Mesenchymal stem cell (in vitro differentiated cells and primary cell): ENCODE measurements at regions not wholly inside any gene's neighbourhood (a gene's known extent, or its start where the extent isn't known, plus 50 kb on each side); places are given as distances from the start of the nearest gene placed in this dataset.

Experiments used
- DNase-seq: peaks from one replicate; pipeline ENCODE4 v3.0.0-alpha.2; 2013
- H2AFZ ChIP-seq: one replicate; pipeline ENCODE4 v1.6.1; 2013; ENCODE audit warnings: low read depth, mild to moderate bottlenecking, control low read depth, inconsistent platforms, low read length, moderate library complexity
- H2AK5ac ChIP-seq: 2 replicates; pipeline ENCODE4 v1.6.1; 2013; ENCODE audit warnings: low read length, moderate library complexity, mild to moderate bottlenecking, inconsistent platforms; ENCODE audit not compliant: severe bottlenecking
- H2BK120ac ChIP-seq: one replicate; pipeline ENCODE4 v1.6.1; 2013; ENCODE audit warnings: low read depth, mild to moderate bottlenecking, inconsistent platforms, low read length, moderate library complexity
- H2BK12ac ChIP-seq, 2 experiments: one replicate each; pipeline ENCODE4 v1.6.1; 2013; ENCODE audit warnings: inconsistent platforms in 2 of 2, low read length in 2 of 2, mild to moderate bottlenecking in 2 of 2, moderate library complexity in 2 of 2, control low read depth in 1 of 2
- H2BK15ac ChIP-seq: one replicate; pipeline ENCODE4 v1.6.1; 2013; ENCODE audit warnings: mild to moderate bottlenecking, low read depth, inconsistent platforms; ENCODE audit not compliant: poor library complexity, severe bottlenecking
- H2BK5ac ChIP-seq: 2 replicates; pipeline ENCODE4 v1.6.1; 2013; ENCODE audit warnings: low read depth, mild to moderate bottlenecking, low read length, control low read depth, inconsistent platforms; ENCODE audit not compliant: poor library complexity, severe bottlenecking
- H3K14ac ChIP-seq, 2 experiments: one replicate each; pipeline ENCODE4 v1.6.1; 2013; ENCODE audit warnings: inconsistent platforms in 2 of 2, low read length in 2 of 2, control low read depth in 1 of 2, mild to moderate bottlenecking in 1 of 2, moderate library complexity in 1 of 2
- H3K18ac ChIP-seq, 2 experiments: one replicate each; pipeline ENCODE4 v1.6.1; 2013; ENCODE audit warnings: inconsistent platforms in 2 of 2, low read length in 2 of 2, control low read depth in 1 of 2, low read depth in 1 of 2, mild to moderate bottlenecking in 1 of 2
- H3K23ac ChIP-seq, 2 experiments: one replicate each; pipeline ENCODE4 v1.6.1; 2013; ENCODE audit warnings: inconsistent platforms in 2 of 2, low read length in 2 of 2, mild to moderate bottlenecking in 2 of 2, moderate library complexity in 2 of 2, control low read depth in 1 of 2
- H3K27ac ChIP-seq: 2 replicates; pipeline ENCODE4 v1.5.1; 2013; ENCODE audit warnings: mild to moderate bottlenecking, moderate library complexity, low read length, control low read depth, inconsistent platforms; ENCODE audit not compliant: poor library complexity, severe bottlenecking
- H3K27me3 ChIP-seq, 2 experiments: 2 replicates each; pipeline versions ENCODE4 v1.6.1 to v1.7.0; 2013; ENCODE audit warnings: low read length in 2 of 2, mild to moderate bottlenecking in 2 of 2, moderate library complexity in 2 of 2, control low read depth in 1 of 2, inconsistent platforms in 1 of 2; ENCODE audit not compliant: control insufficient read depth in 1 of 2, insufficient read depth in 1 of 2
- H3K36me3 ChIP-seq, 2 experiments: 2 replicates each; pipeline versions ENCODE4 v1.6.1 to v1.7.0; 2013; ENCODE audit warnings: low read length in 2 of 2, control low read depth in 1 of 2, inconsistent platforms in 1 of 2, low read depth in 1 of 2, mild to moderate bottlenecking in 1 of 2; ENCODE audit not compliant: insufficient read depth in 2 of 2, control insufficient read depth in 1 of 2
- H3K4ac ChIP-seq, 2 experiments: one replicate each; pipeline ENCODE4 v1.6.1; 2013; ENCODE audit warnings: inconsistent platforms in 2 of 2, low read length in 2 of 2, mild to moderate bottlenecking in 2 of 2, moderate library complexity in 2 of 2, control low read depth in 1 of 2, low read depth in 1 of 2
- H3K4me1 ChIP-seq: 2 replicates; pipeline ENCODE4 v1.6.1; 2013; ENCODE audit warnings: low read depth, low read length, control low read depth; ENCODE audit not compliant: control insufficient read depth, insufficient read depth
- H3K4me2 ChIP-seq: 2 replicates; pipeline ENCODE4 v1.6.1; 2013; ENCODE audit warnings: low read length, mild to moderate bottlenecking, inconsistent platforms; ENCODE audit not compliant: poor library complexity, severe bottlenecking
- H3K4me3 ChIP-seq, 2 experiments: 2 replicates each; pipeline versions ENCODE4 v1.5.1 to v1.7.0; 2013; ENCODE audit warnings: low read length in 2 of 2, mild to moderate bottlenecking in 2 of 2, control low read depth in 1 of 2, low read depth in 1 of 2; ENCODE audit not compliant: insufficient read depth in 1 of 2
- H3K79me1 ChIP-seq: replicated peaks from 2 replicates; pipeline ENCODE4 v1.6.1; 2013; ENCODE audit warnings: mild to moderate bottlenecking, control low read depth, low read length, inconsistent platforms; ENCODE audit not compliant: poor library complexity, severe bottlenecking
- H3K9ac ChIP-seq: 2 replicates; pipeline ENCODE4 v1.7.0; 2013; ENCODE audit warnings: mild to moderate bottlenecking, low read length, moderate library complexity
- H3K9me3 ChIP-seq: 2 replicates; pipeline ENCODE4 v1.7.0; 2013; ENCODE audit warnings: mild to moderate bottlenecking, low read length; ENCODE audit not compliant: control insufficient read depth
- H4K8ac ChIP-seq: one replicate; pipeline ENCODE4 v1.6.1; 2013; ENCODE audit warnings: inconsistent platforms, mild to moderate bottlenecking, low read length, moderate library complexity
- H4K91ac ChIP-seq: one replicate; pipeline ENCODE4 v1.6.1; 2013; ENCODE audit warnings: mild to moderate bottlenecking, low read length, inconsistent platforms
- WGBS: methylation state at CpG from one replicate; pipeline ENCODE4 v1.1.7; 2013; ENCODE audit warnings: mixed read lengths; 5-methylcytosine and 5-hydroxymethylcytosine counted together

DNA sequence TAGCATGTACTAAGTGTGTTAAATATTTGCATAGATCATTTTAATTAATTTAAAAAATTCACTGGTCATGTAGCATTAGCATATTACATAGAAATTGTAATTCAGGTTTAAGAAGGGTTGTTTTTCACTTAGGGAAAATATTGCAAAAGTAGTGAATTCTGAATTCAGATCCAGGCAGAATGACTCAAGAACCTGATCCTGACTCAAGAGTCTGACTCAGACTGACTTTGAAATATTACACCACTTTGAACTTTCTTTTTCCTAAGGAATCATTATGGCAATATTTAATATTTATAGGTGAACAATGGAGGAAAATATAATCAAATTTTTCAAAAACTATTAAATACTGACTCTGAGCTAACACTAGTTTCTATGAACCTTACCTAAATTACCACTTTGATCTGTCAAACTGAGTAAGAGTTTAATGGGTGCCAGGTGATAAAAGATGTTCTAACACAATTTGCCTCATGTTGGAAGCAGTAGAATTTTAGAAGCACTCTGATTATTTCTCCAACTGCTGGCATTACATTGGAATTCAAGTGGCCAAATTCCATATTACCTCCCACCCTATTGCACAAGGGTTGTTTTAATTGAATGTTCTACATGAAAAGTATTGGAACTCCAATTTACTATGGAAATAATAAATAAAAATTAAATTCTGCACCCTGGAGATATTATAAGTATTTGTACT is 261.6 kb downstream of the SLITRK1 start:
- Histone ChIP-seq H4K91ac (no peak overlapping the region), H3K14ac (no peak overlapping the region), H3K23ac (no peak overlapping the region), H3K27ac (no peak overlapping the region), H3K18ac (no peak overlapping the region), H2AFZ (no peak overlapping the region), H3K4ac (no peak overlapping the region), H3K4me3 (no peak overlapping the region), H2BK120ac (no peak overlapping the region), H3K36me3 (no peaks in the 10 kb centered on the region), H2BK12ac (no peak overlapping the region), H3K27me3 (no peaks in the 10 kb centered on the region), H2BK15ac (no peak overlapping the region), H3K79me1 (no peaks in the 10 kb centered on the region), H3K4me2 (no peak overlapping the region), H3K4me1 (peaks cover 2% of the 10 kb centered on the region), H4K8ac (no peak overlapping the region), H2BK5ac (no peak overlapping the region), H2AK5ac (no peak overlapping the region), H3K9ac (no peak overlapping the region), H3K9me3 (peaks cover 3% of the 10 kb centered on the region)
- no peak for DNase-seq

DNA sequence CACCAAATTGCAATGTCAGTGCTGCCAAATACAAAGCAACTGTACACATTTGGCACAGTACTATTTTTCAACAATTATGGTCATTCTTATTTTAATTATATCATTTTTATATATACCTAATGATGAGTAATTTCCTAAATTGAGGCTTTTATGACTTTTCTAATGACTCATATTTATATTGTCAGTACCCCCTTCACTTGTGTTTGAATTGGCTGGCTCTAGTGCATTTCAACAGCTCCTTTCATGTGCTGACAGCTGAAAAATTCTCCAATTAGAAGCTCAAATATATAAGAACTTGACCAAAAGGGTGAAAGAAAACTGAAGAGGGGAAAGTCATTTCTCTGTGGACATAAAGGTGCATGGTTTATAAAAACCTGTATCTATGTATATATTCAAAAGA is 263.3 kb downstream of the SLITRK1 start:
- no peak overlapping the region for H2AK5ac ChIP-seq
- no peak overlapping the region for H3K18ac ChIP-seq
- H3K9ac ChIP-seq, result no peak overlapping the region
- H4K91ac ChIP-seq, result no peak overlapping the region
- no peak overlapping the region for H2BK12ac ChIP-seq
- no peak overlapping the region for H2BK5ac ChIP-seq
- H3K9me3 ChIP-seq, result peaks cover 3% of the 10 kb centered on the region
- no peaks in the 10 kb centered on the region for H3K36me3 ChIP-seq
- H3K4me3 ChIP-seq, result no peak overlapping the region
- H3K27me3 ChIP-seq, result no peaks in the 10 kb centered on the region
- no peak overlapping the region for H2AFZ ChIP-seq
- H3K4me1 ChIP-seq, result peaks cover 2% of the 10 kb centered on the region
- no peak for DNase-seq
- H2BK15ac ChIP-seq, result no peak overlapping the region
- no peak overlapping the region for H3K23ac ChIP-seq
- H2BK120ac ChIP-seq, result no peak overlapping the region
- no peak overlapping the region for H3K27ac ChIP-seq
- no peaks in the 10 kb centered on the region for H3K79me1 ChIP-seq
- no peak overlapping the region for H4K8ac ChIP-seq
- no peak overlapping the region for H3K4me2 ChIP-seq
- H3K4ac ChIP-seq, result no peak overlapping the region
- no peak overlapping the region for H3K14ac ChIP-seq

DNA sequence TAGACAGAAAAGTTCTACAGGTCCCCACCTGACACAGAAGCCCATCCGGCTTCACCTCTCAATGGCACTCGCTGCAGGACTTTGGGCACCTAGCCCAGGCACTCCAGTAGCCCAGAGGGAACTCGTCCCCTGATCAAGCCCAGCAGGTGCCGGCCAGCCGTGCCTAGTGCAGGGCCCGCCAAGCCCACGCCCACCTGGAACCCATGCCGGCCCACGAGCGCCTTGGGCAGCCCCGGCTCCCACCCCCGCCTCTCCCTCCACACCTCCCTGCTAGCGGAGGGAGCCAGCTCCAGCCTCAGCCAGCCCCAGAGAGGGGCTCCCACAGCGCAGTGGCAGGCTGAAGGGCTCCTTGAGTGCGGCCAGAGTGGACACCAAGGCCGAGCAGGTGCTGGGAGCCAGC is 268.8 kb downstream of the SLITRK1 start:
- Histone ChIP-seq H3K9me3 (no peaks in the 10 kb centered on the region), H3K4me2 (no peak overlapping the region), H4K8ac (no peak overlapping the region), H3K4ac (no peak overlapping the region), H3K18ac (no peak overlapping the region), H2AK5ac (no peak overlapping the region), H2BK12ac (no peak overlapping the region), H3K27ac (no peak overlapping the region), H3K23ac (no peak overlapping the region), H2BK5ac (no peak overlapping the region), H3K14ac (no peak overlapping the region), H3K4me1 (peaks cover 3% of the 10 kb centered on the region), H3K27me3 (no peaks in the 10 kb centered on the region), H3K4me3 (no peak overlapping the region), H3K79me1 (no peaks in the 10 kb centered on the region), H2BK120ac (no peak overlapping the region), H3K9ac (no peak overlapping the region), H2AFZ (no peak overlapping the region), H3K36me3 (no peaks in the 10 kb centered on the region), H4K91ac (no peak overlapping the region), H2BK15ac (peak overlapping the region; percentile 36)
- 92% methylated on average over 16 of the region's 16 CpGs for WGBS
- no peak for DNase-seq

DNA sequence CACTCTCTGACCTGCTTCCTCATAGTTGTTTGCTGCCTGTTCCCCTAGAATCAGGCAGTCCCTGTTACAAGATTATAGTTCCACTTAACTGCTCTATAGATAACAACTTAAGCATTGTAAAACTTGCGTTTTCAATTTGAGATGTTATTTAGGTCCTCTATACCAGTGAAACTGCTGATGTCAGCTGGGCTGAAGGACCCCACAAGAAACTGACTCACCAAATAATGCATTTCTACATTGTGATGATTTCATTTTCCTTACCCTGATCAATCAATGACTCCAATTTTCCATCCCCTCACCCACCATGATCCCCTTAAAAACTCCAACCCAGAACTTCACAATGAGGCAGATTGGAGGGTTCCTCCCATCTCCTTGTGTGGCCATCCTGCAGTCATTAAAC is 280.7 kb downstream of the SLITRK1 start:
- H2BK12ac ChIP-seq, result no peak overlapping the region
- no peak overlapping the region for H2BK5ac ChIP-seq
- H3K4me2 ChIP-seq, result no peak overlapping the region
- H3K79me1 ChIP-seq, result no peaks in the 10 kb centered on the region
- no peak overlapping the region for H3K23ac ChIP-seq
- DNase-seq, result no peak
- no peak overlapping the region for H2AK5ac ChIP-seq
- H3K36me3 ChIP-seq, result no peaks in the 10 kb centered on the region
- H2BK120ac ChIP-seq, result no peak overlapping the region
- H4K8ac ChIP-seq, result no peak overlapping the region
- H3K27me3 ChIP-seq, result no peaks in the 10 kb centered on the region
- no peak overlapping the region for H3K27ac ChIP-seq
- 70% methylated on average over 1 of the region's 1 CpG for WGBS
- no peak overlapping the region for H4K91ac ChIP-seq
- H3K4me1 ChIP-seq, result no peaks in the 10 kb centered on the region
- H3K18ac ChIP-seq, result no peak overlapping the region
- no peak overlapping the region for H3K4ac ChIP-seq
- H3K9me3 ChIP-seq, result peaks cover 2% of the 10 kb centered on the region
- H3K4me3 ChIP-seq, result no peak overlapping the region
- H3K9ac ChIP-seq, result no peak overlapping the region
- H3K14ac ChIP-seq, result no peak overlapping the region
- H2BK15ac ChIP-seq, result no peak overlapping the region
- no peak overlapping the region for H2AFZ ChIP-seq
